Mesenteric fat pad (tissue), 1 donor: ENCODE measurements at regions not wholly inside any gene's neighbourhood (a gene's known extent, or its start where the extent isn't known, plus 50 kb on each side); places are given as distances from the start of the nearest gene placed in this dataset.

Experiments
- DNase-seq: peaks from one replicate; pipeline ENCODE4 v3.0.0-alpha.2; 2020; ENCODE audit warnings: low spot score
- donor health status: DM: yes; HTN: yes; CAD: no.

- no peak for DNase-seq
These were observed 251.1 kb downstream of the SEC14L1 start for GRCh38 chr17:77391668-77392375.

GRCh38 chr17:77392376-77393273, 251.9 kb downstream of the SEC14L1 start:
- no peak for DNase-seq

GRCh38 chr17:77393274-77393600, 252.5 kb downstream of the SEC14L1 start:
- DNase-seq, result no peak

- DNase-seq, result no peak
These were observed 253.2 kb downstream of the SEC14L1 start for GRCh38 chr17:77393867-77394539.

GRCh38 chr17:77394540-77395295, 253.9 kb downstream of the SEC14L1 start:
- DNase-seq, result no peak

- DNase-seq, result no peak
These were observed 254.8 kb downstream of the SEC14L1 start for GRCh38 chr17:77395501-77396048.

- DNase-seq, result no peak
These were observed 255.8 kb downstream of the SEC14L1 start for GRCh38 chr17:77396610-77397009.

GRCh38 chr17:77398274-77398673, 257.5 kb downstream of the SEC14L1 start:
- DNase-seq, result no peak

GRCh38 chr17:77399319-77399957, 258.7 kb downstream of the SEC14L1 start:
- no peak for DNase-seq

- no peak for DNase-seq
These were observed 259.7 kb downstream of the SEC14L1 start for GRCh38 chr17:77400445-77400870.

- DNase-seq, result no peak
These were observed 261.5 kb downstream of the SEC14L1 start for GRCh38 chr17:77402159-77402731.

GRCh38 chr17:77403854-77404253, 263.1 kb downstream of the SEC14L1 start:
- no peak for DNase-seq

- no peak for DNase-seq
These were observed 264.2 kb downstream of the SEC14L1 start for GRCh38 chr17:77404812-77405581.

GRCh38 chr17:77405867-77406732, 265.3 kb downstream of the SEC14L1 start:
- DNase-seq, result no peak

- no peak for DNase-seq
These were observed 266.8 kb downstream of the SEC14L1 start for GRCh38 chr17:77407321-77408277.

GRCh38 chr17:77408284-77408683, 267.5 kb downstream of the SEC14L1 start:
- no peak for DNase-seq
